NCI-H2227 (cell line): ENCODE measurements at regions not wholly inside any gene's neighbourhood (a gene's known extent, or its start where the extent isn't known, plus 50 kb on each side); places are given as distances from the start of the nearest gene placed in this dataset.
"Not testable (repeated sequence)": the region's sequence is repeated elsewhere in the genome, so short reads cannot be mapped to it uniquely, and the experiment has no call there.

Experiments
- DNase-seq: peaks from one replicate; lab custom pipeline; 2025; ENCODE audit not compliant: unreplicated experiment; lab: John Stamatoyannopoulos, UW

GRCh38 chr2:66177128-66177796 is 257.7 kb upstream of the MEIS1 start:
- not testable (repeated sequence) for DNase-seq

- DNase-seq = no peak
Measured at GRCh38 chr2:66174491-66174890, 260.4 kb upstream of the MEIS1 start.

- DNase-seq = no peak
Measured at GRCh38 chr2:66173645-66174044, 261.3 kb upstream of the MEIS1 start.

- no peak for DNase-seq
Measured at GRCh38 chr2:66171530-66171929, 263.4 kb upstream of the MEIS1 start.

GRCh38 chr2:66170744-66171330 is 264.1 kb upstream of the MEIS1 start:
- DNase-seq = no peak

GRCh38 chr2:66169076-66169475 is 265.8 kb upstream of the MEIS1 start:
- no peak for DNase-seq

GRCh38 chr2:66164470-66164869 is 270.5 kb upstream of the MEIS1 start:
- DNase-seq = no peak

- DNase-seq = no peak
Measured at GRCh38 chr2:66156171-66156570, 278.8 kb upstream of the MEIS1 start.

GRCh38 chr2:66153941-66154340 is 281.0 kb upstream of the MEIS1 start:
- no peak for DNase-seq

- DNase-seq = peak; percentile 29
Measured at GRCh38 chr2:66145490-66145889, 289.4 kb upstream of the MEIS1 start.

- not testable (repeated sequence) for DNase-seq
Measured at GRCh38 chr2:66144324-66144723, 290.6 kb upstream of the MEIS1 start.

GRCh38 chr2:66137606-66138130 is 297.3 kb upstream of the MEIS1 start:
- no peak for DNase-seq

- no peak for DNase-seq
Measured at GRCh38 chr2:66134138-66134701, 300.7 kb upstream of the MEIS1 start.

- no peak for DNase-seq
Measured at GRCh38 chr2:66127656-66128055, 307.3 kb upstream of the MEIS1 start.

GRCh38 chr2:66127061-66127460 is 307.9 kb upstream of the MEIS1 start:
- no peak for DNase-seq

- DNase-seq = no peak
Measured at GRCh38 chr2:66125951-66126350, 309.0 kb upstream of the MEIS1 start.

GRCh38 chr2:66122516-66122915 is 312.4 kb upstream of the MEIS1 start:
- no peak for DNase-seq

GRCh38 chr2:66121946-66122345 is 313.0 kb upstream of the MEIS1 start:
- DNase-seq = no peak

GRCh38 chr2:66113988-66114625 is 320.8 kb upstream of the MEIS1 start:
- DNase-seq = no peak

GRCh38 chr2:66111706-66112105 is 323.2 kb upstream of the MEIS1 start:
- no peak for DNase-seq

- no peak for DNase-seq
Measured at GRCh38 chr2:66110608-66111007, 324.3 kb upstream of the MEIS1 start.

- DNase-seq = no peak
Measured at GRCh38 chr2:66110086-66110485, 324.8 kb upstream of the MEIS1 start.
